Breast epithelium (tissue), 3 donors: ENCODE measurements at regions not wholly inside any gene's neighbourhood (a gene's known extent, or its start where the extent isn't known, plus 50 kb on each side); places are given as distances from the start of the nearest gene placed in this dataset.

Source experiments
- CTCF ChIP-seq, 3 donors: fragments of 450-650 bp; IDR thresholded peaks; one replicate each; pipeline ENCODE4 v1.5.1; 2016 to 2017; ENCODE audit warnings: antibody characterized with exemption in 3 of 3, mild to moderate bottlenecking in 3 of 3, moderate library complexity in 3 of 3
- POLR2A ChIP-seq: fragments of 450-650 bp; IDR thresholded peaks from one replicate; pipeline ENCODE4 v1.6.1; 2016; ENCODE audit warnings: antibody characterized with exemption, mild to moderate bottlenecking, moderate library complexity
- POLR2AphosphoS5 ChIP-seq, 3 donors: sonication (generic); formaldehyde crosslinking; IDR thresholded peaks; one replicate each; pipeline ENCODE4 v1.6.1; 2017; ENCODE audit warnings: antibody characterized with exemption in 3 of 3

- TF ChIP-seq CTCF (IDR thresholded peaks at IDR 0.05) (no peak), POLR2A (no peak), POLR2AphosphoS5 (IDR thresholded peaks at IDR 0.05) (no peak)
These were observed 300.9 kb upstream of the CPEB2 start for GRCh38 chr4:14701389-14701788.
